Left lung (tissue), 4 donors: ENCODE measurements at regions not wholly inside any gene's neighbourhood (a gene's known extent, or its start where the extent isn't known, plus 50 kb on each side); places are given as distances from the start of the nearest gene placed in this dataset.

Source experiments
- ATAC-seq: fragments of 200-7000 bp; cut with Tn5 transposase; one replicate; pipeline ENCODE4 v1.9.1; 2020; ENCODE audit warnings: moderate library complexity
- DNase-seq, 4 donors: peaks; one replicate each; pipeline ENCODE4 v3.0.0-alpha.2; 2013 to 2020
- H3K27ac ChIP-seq, 2 donors: fragments of 200-600 bp; sonication (generic) in 1 of 2; one replicate each; pipeline versions ENCODE4 v1.5.0 to v1.8.0; 2020 to 2021
- H3K27me3 ChIP-seq, 2 donors: fragments of 200-600 bp; sonication (generic) in 1 of 2; one replicate each; pipeline versions ENCODE4 v1.5.0 to v1.8.0; 2020 to 2021
- H3K36me3 ChIP-seq, 2 donors: fragments of 200-600 bp; sonication (generic) in 1 of 2; one replicate each; pipeline versions ENCODE4 v1.5.0 to v1.8.0; 2020 to 2021
- H3K4me1 ChIP-seq, 2 donors: fragments of 200-600 bp; one replicate each; pipeline ENCODE4 v1.8.0; 2021
- H3K4me3 ChIP-seq, 2 donors: fragments of 200-600 bp; sonication (generic) in 1 of 2; one replicate each; pipeline versions ENCODE4 v1.5.0 to v1.8.0; 2020 to 2021; ENCODE audit warnings: mild to moderate bottlenecking in 1 of 2
- H3K9me3 ChIP-seq, 2 donors: fragments of 200-600 bp; sonication (generic) in 1 of 2; one replicate each; pipeline versions ENCODE4 v1.5.0 to v1.8.0; 2020 to 2021
- CTCF ChIP-seq, 2 donors: fragments of 200-600 bp; sonication (generic) in 1 of 2; IDR thresholded peaks; one replicate each; pipeline versions ENCODE4 v1.5.0 to v1.8.0; 2021; ENCODE audit warnings: antibody characterized with exemption in 2 of 2
- intact Hi-C, 2 donors: fragments of 100-400 bp; cut with DNase I; formaldehyde crosslinking; loops; one replicate each; pipeline versions ENCODE4 v1.11.2 to v1.14.2; 2022
- donor health status: DM: no; HTN: yes; CAD: no.
- donor health status: DM: no; HTN: no; CAD: no.

GRCh38 chr2:151157000-151157735 lies 104.5 kb downstream of the RBM43 start:
- no peak overlapping the region for H3K27ac ChIP-seq
- ATAC-seq (no peak), DNase-seq (no peak)
- no peaks in the 10 kb centered on the region for H3K36me3 ChIP-seq
- no peaks in the 10 kb centered on the region for H3K27me3 ChIP-seq
- TF ChIP-seq CTCF (IDR thresholded peaks at IDR 0.05): no peak
- H3K9me3 ChIP-seq: no peaks in the 10 kb centered on the region
- H3K4me3 ChIP-seq: no peak overlapping the region
- no peaks in the 10 kb centered on the region for H3K4me1 ChIP-seq
- intact Hi-C loops: no loop called here

GRCh38 chr2:151156431-151156830 lies 105.2 kb downstream of the RBM43 start:
- no peaks in the 10 kb centered on the region for H3K4me1 ChIP-seq
- TF ChIP-seq CTCF (IDR thresholded peaks at IDR 0.05): no peak
- H3K27me3 ChIP-seq: no peaks in the 10 kb centered on the region
- H3K9me3 ChIP-seq: no peaks in the 10 kb centered on the region
- H3K36me3 ChIP-seq: no peaks in the 10 kb centered on the region
- DNase-seq (no peak), ATAC-seq (no peak)
- intact Hi-C loops: no loop called here
- no peak overlapping the region for H3K27ac ChIP-seq
- H3K4me3 ChIP-seq: no peak overlapping the region

GRCh38 chr2:151153601-151154000 lies 108.1 kb downstream of the RBM43 start:
- no peak overlapping the region for H3K4me3 ChIP-seq
- no peak overlapping the region for H3K27ac ChIP-seq
- H3K9me3 ChIP-seq: no peaks in the 10 kb centered on the region
- TF ChIP-seq CTCF (IDR thresholded peaks at IDR 0.05): no peak
- no peaks in the 10 kb centered on the region for H3K27me3 ChIP-seq
- no peaks in the 10 kb centered on the region for H3K4me1 ChIP-seq
- no peaks in the 10 kb centered on the region for H3K36me3 ChIP-seq
- ATAC-seq (no peak), DNase-seq (no peak)
- intact Hi-C loops: no loop called here

- H3K36me3 ChIP-seq: no peaks in the 10 kb centered on the region
- ATAC-seq: no peak
- intact Hi-C loops: no loop called here
- H3K9me3 ChIP-seq: no peaks in the 10 kb centered on the region
- no peak overlapping the region for H3K4me3 ChIP-seq
- no peak for TF ChIP-seq CTCF (IDR thresholded peaks at IDR 0.05)
- H3K27ac ChIP-seq: no peak overlapping the region
- no peaks in the 10 kb centered on the region for H3K27me3 ChIP-seq
- DNase-seq: peak in 2 of 4 donors; percentile 63 to 66
- no peaks in the 10 kb centered on the region for H3K4me1 ChIP-seq
Measured at GRCh38 chr2:151150331-151151320, 111.0 kb downstream of the RBM43 start.

GRCh38 chr2:151138507-151138906 lies 123.2 kb downstream of the RBM43 start:
- ATAC-seq (no peak), DNase-seq (no peak)
- H3K4me3 ChIP-seq: no peak overlapping the region
- H3K4me1 ChIP-seq: no peaks in the 10 kb centered on the region
- H3K27ac ChIP-seq: no peak overlapping the region
- no peaks in the 10 kb centered on the region for H3K9me3 ChIP-seq
- intact Hi-C loops: no loop called here
- no peaks in the 10 kb centered on the region for H3K27me3 ChIP-seq
- no peaks in the 10 kb centered on the region for H3K36me3 ChIP-seq
- TF ChIP-seq CTCF (IDR thresholded peaks at IDR 0.05): no peak
